Ammon's horn (tissue), 1 donor: ENCODE measurements at regions not wholly inside any gene's neighbourhood (a gene's known extent, or its start where the extent isn't known, plus 50 kb on each side); places are given as distances from the start of the nearest gene placed in this dataset.

Experiments
- DNase-seq: peaks from one replicate; pipeline ENCODE4 v3.0.0-alpha.2; 2016; ENCODE audit warnings: low spot score

DNA sequence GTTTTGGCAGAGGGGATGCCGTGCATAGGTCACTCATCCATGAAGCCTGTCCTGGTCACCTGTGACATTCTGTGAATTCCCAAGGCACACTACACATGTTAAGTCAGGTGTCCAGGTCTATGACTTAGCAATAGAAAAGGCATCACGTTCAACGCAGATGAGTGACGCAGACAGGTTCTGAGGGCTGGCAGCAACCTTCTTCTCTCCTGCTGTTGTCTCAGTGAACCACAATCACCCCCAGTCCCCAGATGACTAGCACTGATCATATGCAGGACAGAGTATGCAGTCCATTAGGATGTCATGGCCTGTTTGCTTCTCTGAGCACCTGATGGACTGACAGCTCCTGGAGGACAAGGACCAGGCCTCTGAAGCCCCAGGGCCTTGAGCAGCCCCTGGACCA is 157.8 kb upstream of the KAZN start:
- DNase-seq, result no peak

DNA sequence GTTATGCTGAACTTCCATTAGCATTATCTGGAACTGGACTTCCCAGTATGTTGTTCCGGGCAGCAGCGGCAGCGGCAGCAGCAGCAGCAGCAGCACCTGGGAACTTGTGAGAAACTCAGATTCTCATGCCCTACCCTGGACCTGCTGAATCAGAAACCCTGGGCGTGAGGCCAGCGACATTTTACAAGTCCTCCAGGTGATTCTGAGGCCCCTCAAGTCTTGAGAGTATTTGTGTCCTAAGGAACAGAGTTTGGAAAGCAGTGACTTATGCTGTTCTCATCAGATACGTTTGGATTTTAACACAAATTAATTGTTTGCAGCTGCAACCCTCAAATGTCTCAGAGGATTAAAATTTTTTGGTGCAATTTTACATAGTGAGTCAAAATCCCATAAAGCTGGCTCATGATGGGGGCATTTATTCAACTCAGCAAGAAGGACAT is 157.2 kb upstream of the KAZN start:
- DNase-seq, result no peak

DNA sequence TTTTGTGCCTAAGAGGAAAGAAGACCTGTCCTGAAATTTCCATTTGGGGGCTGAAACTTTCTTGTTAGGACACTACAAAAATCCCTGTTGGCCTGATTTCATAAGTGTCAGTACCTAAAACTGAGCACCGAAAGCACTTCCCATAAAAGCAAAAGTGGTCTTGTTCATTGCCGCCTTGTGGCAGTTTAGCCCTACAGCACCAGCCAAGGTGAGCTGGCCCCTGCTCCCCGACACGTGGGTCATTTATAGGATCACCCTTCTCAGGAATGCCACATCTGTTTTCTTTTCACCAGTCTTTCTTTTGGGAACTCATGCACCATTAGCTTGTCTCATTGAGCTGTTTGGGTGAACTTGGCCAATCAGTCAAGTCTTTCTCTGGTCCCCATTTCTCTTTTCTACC is 155.8 kb upstream of the KAZN start:
- DNase-seq, result no peak

DNA sequence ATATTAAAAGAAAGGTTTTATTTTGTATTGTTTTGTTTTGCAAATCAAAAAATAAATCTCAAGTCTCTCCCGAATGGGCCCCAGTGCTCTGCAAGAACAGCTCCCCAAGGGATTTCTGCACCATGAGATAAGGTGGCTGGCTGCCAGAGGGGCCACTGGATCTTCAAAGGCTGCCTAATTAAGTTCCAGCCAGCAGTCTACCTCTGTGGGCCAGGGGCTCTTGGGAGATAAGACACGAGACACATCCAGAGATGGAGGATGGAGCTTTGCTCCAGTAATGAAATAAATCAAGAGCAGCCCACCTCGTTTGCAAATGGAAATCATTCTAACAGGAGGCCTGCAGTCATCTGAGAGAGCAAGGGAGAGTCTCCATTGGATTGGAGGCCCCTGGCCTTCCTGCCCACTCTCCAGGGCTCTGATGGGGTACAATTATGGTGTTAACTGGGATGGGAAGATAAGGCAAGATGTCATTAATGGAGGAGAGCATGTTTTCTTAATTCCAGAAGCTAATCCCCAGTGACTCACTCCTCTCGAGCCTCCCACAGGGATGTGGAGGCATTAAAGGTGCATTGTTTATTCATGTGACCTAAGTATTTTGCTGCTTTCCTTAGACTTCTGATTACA is 155.2 kb upstream of the KAZN start:
- DNase-seq, result no peak

DNA sequence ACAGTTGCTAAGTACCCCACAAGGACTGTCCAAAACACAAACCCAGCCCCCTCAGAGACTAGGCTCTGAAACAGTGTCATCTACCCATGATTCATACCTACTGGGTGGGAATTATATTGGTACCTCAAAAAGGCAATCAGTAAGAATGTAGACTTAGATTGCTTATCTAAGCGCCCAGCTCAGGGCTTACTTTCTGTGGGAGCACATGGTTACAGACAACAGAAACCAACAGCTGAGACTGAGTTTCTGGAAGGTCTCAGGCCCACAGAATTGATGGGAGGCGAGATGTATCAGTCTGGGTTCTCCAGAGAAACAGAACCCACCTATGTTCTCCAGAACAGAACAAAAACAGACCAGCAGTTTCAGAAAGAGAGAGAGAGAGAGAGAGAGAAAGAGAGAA is 147.3 kb upstream of the KAZN start:
- DNase-seq, result no peak

DNA sequence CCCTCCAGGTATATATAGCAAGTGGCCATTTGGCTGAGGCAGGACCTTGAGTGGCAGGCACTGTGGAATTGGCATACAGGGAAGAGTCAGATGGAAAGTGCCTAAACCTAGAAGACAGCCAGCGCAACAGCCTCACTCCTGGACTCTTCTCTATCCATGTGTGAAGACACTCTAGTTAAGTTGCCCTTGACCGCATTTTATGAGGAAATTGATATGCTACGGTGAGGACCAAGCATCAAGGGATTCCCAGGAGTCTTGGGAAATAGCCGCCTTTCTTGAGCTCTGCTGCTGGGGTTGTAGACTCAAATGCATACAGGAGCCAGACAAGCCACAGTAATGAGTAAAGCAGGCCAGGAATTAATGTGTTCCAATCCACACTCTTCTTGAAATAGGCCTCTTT is 145.9 kb upstream of the KAZN start:
- DNase-seq, result no peak

DNA sequence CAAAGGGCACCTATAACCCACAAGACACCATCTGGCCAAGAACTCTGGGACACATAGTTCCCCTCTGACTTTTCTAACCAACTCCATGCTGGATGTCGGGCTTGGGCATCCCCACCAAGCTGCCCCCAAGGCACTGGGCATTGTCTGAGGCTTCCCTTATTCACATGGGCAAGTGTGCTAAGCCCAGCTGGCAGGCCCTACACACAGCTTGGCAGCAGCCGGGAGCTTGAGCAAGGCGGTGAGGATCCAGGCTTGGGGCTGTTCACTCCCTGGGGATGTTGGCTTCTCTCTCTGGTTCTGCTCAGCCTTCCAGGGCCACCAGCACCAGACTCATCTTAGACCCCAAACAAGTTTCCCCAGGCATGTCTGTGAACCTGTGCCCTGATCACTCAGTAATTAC is 138.3 kb upstream of the KAZN start:
- DNase-seq, result peak; percentile 8

DNA sequence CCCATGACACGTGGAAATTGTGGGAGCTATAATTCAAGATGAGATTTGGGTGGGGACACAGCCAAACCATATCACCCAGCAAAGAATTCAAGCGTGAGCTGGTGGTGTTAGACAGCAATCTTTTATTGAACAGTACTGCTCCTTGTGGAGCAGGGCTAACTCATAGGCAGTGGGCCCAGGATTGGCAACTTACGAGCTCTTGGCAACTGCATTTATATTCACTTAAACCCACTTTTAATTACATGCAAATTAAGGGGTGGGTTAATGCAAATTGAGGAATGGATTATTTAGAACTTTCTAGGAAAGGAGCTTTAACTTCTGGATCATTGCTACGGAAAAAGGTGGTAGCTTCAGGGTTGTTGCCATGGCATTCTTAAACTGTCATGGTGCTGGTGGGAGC is 135.6 kb upstream of the KAZN start:
- no peak for DNase-seq

DNA sequence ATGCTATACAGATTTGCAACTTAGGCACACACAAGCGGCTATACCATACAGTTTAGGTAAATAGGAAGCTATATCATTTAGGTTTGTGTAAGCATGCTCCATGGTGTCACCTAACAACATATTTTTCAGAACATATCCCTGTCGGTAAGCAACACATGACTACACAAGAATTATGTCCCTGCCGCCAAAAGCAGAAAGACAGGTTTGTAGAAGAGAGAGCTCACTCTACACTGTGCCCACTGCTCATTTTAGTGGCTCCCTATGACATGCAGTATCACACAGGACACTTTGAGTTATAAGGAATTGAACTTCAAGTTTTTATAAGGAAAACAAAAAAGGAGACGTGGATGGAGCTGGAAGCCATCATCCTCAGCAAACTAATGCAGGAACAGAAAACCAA is 132.5 kb upstream of the KAZN start:
- no peak for DNase-seq

DNA sequence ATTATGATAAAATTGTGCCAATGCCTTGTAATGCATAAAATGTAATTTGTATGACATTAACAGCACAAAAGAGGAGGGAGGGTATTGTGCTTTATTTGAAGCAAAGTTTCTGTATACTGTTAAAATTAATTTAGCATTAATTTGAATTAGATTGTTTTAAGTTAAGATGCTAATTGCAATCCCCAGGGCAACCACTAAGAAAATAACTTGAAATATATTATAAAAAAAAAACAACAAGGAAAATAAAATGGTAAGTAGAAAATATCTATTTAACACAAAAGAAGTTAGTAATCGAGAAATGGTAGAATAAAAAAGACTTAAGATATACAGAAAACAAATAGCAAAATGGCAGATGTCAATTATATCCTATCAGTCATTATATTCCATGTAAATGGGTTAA is 131.4 kb upstream of the KAZN start:
- DNase-seq, result no peak

DNA sequence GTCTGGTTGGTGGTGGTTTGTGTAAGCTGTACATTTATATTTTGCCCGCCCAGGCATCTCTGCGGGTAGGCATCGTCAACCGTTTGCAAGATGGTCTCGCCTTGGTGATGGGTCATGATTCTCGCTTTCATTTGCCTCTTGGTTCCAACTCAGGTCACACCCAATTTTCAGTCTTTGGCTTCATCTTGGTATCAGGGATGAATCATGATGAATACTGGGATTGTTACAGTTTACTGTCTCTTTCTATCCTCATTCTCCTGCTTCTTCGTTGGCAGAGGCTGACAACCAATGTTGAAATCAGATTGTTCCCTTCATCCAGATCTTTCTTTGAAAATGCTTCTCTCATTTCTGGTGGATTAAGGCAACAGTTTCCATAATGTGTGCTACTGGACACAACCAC is 129.7 kb upstream of the KAZN start:
- no peak for DNase-seq

DNA sequence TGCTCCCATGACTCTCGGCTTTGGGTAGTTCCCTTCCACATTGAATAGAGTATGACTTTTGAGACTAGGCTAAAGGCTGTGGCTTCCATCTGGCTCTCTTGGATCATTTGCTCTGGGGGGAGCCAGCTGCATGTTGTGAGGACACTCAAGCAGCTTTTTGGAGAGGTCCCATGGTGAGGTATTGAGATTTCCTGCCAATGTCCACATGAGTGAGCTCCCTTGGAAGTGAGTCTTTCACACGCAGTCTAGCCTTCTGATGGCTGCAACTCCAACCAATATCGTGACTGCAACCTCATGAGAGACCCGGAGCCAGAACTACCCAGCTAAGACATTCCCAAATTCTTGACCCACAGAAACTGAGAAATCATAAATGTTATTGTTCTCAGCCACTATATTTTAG is 127.7 kb upstream of the KAZN start:
- DNase-seq, result no peak

DNA sequence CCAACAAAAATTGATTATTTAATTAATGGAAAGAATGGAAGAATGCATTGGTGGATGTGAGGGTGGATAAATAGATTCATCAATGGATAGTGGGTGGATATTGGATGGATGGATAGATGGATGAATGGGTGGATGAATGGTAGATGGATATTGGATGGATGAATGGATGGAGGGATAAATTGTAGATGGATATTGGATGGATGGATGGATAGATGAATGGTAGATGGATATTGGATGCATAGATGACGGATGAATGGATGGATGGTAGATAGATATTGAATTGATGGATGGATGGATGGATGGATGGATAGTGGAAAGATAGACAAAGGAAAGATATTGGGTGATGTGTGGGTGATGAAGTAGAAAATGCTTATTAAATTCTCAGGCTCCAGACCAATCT is 123.6 kb upstream of the KAZN start:
- no peak for DNase-seq

DNA sequence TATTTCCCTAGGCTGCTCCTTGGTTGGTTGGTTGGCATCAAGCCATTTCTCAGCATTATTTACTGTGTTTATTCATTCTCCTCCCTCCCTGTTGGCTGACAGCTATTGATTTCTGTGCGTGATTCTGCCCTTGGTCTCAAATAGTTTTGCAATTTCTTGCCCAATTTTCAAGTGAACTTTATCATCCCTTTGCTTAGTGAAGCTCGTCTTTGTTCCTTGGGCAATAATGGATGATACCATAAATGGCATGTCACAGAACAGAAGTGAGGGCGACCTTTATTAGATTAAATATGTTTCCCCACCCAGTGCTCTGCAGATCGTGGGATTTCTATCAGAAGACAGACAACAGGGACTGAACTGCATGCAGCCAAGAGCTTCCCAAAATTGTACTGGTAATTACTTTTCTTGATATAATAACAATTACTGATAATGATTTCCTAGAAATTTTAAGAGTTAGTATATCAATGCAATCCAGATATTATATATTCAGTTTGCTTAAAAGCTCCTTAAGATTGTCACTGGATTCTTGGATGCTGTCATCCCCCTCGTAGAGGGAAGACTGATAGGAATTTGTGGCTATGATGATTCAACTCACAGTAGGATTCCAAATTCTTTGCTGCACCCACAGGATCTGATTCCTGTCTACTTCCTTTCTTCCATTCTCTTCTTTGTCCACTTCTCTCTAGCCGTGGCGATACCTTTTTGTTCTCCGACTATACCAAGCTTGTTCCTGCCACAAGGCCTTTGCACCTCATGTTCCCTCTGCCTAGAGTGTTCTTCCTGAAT is 122.1 kb upstream of the KAZN start:
- DNase-seq, result no peak

DNA sequence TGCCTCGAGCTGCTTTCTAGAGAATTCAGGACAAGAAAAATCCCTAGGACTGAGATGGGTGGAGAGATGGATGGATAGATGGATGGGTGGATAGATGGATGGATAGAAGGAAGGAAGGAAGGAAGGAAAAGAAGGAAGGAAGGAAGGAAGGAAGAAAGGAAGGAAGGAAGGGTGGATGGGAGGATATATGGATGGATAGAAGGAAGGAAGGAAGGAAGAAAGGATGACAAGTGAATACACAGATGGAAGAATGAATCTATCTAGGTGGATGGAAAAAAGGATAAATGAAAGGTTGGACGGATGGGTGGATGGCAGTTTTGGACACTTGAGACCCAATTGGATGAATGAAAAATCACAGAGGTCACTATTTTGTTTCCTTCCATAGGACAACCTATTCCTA is 120.4 kb upstream of the KAZN start:
- DNase-seq, result no peak

DNA sequence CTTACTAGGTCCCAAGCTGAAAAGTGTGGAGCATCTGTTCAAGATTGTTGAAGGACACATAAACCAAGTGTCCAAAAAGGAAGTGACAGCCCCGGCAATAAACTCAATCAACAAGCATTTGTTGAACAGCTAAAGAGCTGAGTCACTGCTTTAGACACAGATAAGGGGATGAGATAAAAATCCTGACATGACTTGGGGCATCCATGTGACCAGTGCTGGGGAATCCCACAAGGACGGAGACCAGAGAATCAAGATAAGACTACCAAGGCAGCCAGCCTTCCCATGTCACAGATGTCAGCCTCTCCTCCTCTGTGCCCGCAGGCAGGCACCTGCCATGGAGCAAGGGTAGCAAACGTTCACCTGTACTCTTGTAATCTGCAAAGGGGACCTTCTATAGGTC is 118.6 kb upstream of the KAZN start:
- DNase-seq, result no peak

DNA sequence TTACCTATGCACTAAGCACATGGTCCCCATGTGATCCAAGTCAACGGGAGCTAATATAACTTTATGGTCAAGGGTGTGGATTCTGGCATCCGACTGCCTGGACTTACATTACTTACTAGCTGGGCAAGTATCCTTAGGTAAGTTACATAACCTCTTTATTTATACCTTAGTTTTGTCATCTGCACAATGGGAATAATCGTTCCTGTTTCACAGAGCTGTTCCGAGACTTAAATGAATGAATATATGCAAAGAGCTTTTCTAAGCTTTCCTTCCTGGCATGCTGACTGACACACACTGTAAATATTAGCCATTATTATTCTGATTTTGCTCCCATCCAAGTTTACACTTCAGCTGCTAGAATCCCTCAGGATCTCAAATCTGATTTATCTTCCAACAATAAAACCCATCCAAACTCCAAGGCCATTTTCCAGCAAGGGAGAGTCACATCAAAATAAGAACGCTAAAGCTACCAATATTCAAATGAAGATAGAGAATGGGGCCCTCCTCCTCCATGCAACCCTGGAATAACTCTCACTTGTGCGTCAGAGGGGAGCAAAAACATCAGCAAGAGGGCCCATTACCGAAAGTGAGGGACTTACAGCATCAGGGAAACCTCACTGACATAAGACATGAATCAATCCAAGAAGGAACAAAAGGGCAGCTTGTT is 115.6 kb upstream of the KAZN start:
- no peak for DNase-seq

DNA sequence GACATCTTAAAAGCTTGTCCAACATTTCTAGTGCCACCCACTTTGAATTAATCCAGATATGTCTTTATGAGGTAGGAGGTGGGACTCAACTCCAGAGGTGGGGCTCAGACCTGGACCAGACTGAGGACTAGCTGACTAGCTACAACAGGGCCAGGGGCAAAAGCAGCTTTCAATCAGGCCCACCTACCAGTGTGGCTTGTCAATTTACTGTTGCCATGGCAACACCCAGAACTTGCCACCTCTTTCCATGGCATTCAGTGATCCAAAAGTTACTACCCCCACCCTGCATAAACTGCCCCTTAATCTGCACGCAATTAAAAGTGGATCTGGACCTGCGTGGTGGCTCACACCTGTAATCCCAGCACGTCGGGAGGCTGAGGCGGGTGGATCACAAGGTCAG is 113.2 kb upstream of the KAZN start:
- DNase-seq, result no peak

DNA sequence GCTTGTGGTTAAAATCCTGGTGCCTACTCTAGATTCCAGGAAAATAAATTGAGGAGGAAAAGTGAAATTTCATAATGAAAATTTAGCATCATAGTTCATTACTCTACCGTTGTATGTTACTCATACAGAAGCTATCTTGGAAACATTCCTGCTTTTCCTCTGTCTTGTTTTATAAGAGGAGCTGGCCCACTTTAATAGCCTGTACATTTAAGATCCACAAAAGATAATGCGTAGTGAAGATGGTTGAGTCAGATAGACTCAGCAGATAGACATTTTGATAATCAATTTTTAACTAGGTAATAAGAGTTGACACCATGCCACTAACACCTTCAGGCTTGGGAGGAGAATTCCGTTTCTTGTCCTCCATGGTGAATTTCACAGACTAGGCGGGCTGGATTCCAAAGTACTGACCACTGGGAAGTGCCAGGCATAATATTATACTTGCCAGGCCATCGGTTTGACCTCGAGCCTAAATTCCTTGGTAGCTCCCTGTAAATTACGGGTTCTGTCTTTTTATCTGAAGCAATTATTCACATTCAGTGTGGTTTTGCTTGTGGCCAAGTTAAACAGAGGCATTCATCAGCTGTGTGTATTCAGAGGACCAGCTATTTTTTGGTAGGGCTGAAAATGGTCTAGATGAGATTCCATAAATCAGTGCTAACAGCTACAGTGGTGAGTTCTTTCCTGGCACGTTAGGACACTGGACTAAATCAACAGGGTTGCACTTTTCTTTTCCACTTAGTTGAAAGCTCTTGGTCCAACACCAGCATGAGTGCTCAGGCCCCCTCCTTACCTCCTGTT is 111.9 kb upstream of the KAZN start:
- DNase-seq, result no peak

DNA sequence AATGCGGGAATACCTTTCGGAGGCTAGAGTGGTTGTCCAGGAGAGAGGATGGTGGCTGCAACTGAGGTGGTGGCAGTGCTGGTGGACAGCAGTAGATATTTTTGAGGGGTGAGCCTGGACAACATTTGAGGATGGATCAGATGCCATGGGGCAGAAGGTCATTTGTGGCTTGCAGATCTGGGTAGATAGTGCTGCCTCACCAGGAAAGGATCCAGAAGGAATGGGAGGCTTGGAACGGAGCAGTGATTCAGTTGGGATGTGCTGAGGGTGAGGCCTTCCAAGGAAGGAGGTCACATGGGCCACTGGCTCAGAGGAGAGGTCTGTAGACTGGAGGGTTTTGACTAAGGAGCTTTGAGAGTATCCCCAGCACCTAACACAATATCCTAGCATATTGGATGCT is 110.8 kb upstream of the KAZN start:
- DNase-seq, result no peak

DNA sequence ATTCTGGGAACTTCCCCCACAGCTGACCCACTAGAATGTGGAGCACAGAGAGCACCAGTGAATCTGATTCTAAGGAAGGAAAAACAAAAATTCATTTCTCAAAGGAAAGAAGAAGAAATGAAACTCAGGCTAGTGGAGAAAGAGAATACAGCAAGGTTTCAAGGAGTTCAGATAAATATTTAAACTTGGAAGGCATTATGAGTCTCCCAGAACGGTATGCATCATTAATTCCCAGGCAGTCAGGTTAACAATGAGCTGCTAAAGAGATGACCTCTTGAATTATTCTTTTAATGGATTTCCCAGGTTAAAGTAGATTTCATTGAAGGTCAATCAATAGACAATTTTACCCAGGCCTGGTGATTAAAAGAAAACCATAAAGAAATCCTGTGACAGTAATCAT is 103.6 kb upstream of the KAZN start:
- DNase-seq, result no peak

DNA sequence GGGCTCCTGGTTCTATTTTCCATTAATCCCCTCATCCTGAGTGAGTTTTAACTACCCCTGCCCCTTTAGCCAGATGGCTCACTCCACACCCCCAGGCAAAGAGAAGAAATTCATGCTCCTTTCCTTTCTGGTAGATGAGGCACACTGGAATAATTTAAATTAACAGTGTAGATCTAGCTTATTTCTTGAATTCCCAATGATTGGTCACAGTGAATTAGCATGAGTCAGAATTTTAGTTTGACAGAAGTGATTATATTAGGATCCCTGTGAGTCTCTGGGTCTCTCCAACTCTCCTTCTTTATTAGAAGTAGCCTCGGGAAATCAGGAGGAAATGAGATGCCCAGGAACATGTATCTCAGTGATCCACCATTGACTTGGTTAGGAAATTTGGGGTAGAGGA is 103.1 kb upstream of the KAZN start:
- DNase-seq, result no peak

DNA sequence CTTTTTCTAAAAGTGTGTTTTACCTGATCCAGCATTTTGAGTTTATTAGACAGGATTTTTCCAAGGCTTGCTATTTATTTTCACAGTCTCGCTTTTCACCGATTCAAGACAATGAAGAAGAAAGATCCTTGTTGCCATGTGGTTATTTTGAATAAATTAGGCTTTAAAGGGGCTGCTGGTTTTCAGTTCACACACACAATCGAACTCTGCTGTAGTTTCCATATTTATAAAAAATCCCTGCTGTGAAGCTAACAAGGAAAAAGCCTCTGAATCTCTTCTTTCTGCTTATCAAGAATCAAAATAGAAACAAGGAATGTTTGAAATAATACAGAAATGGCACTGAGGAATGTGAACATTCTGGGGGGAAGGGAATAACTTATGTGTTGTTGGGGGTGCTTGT is 102.5 kb upstream of the KAZN start:
- no peak for DNase-seq
